ENCODE measurements at regions not wholly inside any gene's neighbourhood (a gene's known extent, or its start where the extent isn't known, plus 50 kb on each side); places are given as distances from the start of the nearest gene placed in this dataset.

DNA sequence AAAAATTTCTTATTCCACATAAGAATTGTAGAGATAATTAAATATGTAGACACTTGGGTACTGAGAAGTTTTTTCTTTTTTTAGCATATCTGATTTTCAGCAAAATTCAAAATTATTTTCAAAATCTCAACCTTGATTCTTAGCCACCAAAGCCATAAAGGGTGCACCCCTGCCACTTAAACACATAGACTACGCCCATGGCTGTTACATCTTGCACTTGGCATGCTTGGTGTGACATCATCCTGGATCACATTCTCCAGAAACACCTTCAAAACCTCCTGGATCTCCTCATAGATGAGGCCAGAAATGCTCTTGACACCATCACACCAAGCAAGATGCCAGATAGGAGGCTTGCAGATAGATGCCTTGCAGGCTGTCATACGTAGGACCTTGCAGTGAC is 89.1 kb upstream of the KLF14 start:
- peaks cover 14% of the 10 kb centered on the region for H3K27me3 Mint-ChIP-seq
- Histone ChIP-seq H3K79me2 (ENCODE audit: control insufficient read depth, insufficient read depth, low read length) (no peaks in the 10 kb centered on the region), H2AFZ (ENCODE audit: insufficient read depth, low read depth, low read length, poor library complexity, severe bottlenecking) (no peak overlapping the region), H3K4me3 (ENCODE audit: control extremely low read depth in 1 of 5, extremely low read depth in 1 of 5, insufficient read depth in 1 of 5, low read depth in 2 of 5, low read length in 4 of 5) (no peak overlapping the region), H3K9ac (ENCODE audit: low read length) (no peak overlapping the region), H3K27me3 (replicated peaks in 1 of 4; ENCODE audit: control extremely low read depth in 1 of 4, control insufficient read depth in 3 of 4, insufficient read depth in 4 of 4, low read length in 3 of 4) (no peaks in the 10 kb centered on the region), H4K20me1 (ENCODE audit: control insufficient read depth, insufficient read depth, low read length, poor library complexity, severe bottlenecking) (no peaks in the 10 kb centered on the region), H3K27ac (ENCODE audit: low read length in 2 of 2) (no peak overlapping the region), H3K4me2 (replicated peaks; ENCODE audit: low read depth, low read length, poor library complexity, severe bottlenecking) (no peak overlapping the region), H3K36me3 (replicated peaks in 1 of 2; ENCODE audit: control extremely low read depth in 1 of 2, control insufficient read depth in 1 of 2, extremely low read depth in 1 of 2, insufficient read depth in 2 of 2, low read length in 1 of 2) (no peaks in the 10 kb centered on the region), H3K9me3 (ENCODE audit: control extremely low read depth in 1 of 3, control insufficient read depth in 2 of 3, insufficient read depth in 1 of 3, low read length in 2 of 3) (peaks cover 0 to 25% (median 5%) of the 10 kb centered on the region in 3 donors), H3K4me1 (ENCODE audit: control insufficient read depth in 2 of 2, insufficient read depth in 2 of 2, low read length in 2 of 2) (no peaks in the 10 kb centered on the region)
- TF ChIP-seq EZH2 (IDR thresholded peaks at IDR 0.05; ENCODE audit: borderline replicate concordance, insufficient read depth, low read depth, low read length, poor library complexity, severe bottlenecking): no peak
- TF ChIP-seq, protein P1, sequence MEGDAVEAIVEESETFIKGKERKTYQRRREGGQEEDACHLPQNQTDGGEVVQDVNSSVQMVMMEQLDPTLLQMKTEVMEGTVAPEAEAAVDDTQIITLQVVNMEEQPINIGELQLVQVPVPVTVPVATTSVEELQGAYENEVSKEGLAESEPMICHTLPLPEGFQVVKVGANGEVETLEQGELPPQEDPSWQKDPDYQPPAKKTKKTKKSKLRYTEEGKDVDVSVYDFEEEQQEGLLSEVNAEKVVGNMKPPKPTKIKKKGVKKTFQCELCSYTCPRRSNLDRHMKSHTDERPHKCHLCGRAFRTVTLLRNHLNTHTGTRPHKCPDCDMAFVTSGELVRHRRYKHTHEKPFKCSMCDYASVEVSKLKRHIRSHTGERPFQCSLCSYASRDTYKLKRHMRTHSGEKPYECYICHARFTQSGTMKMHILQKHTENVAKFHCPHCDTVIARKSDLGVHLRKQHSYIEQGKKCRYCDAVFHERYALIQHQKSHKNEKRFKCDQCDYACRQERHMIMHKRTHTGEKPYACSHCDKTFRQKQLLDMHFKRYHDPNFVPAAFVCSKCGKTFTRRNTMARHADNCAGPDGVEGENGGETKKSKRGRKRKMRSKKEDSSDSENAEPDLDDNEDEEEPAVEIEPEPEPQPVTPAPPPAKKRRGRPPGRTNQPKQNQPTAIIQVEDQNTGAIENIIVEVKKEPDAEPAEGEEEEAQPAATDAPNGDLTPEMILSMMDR (IDR thresholded peaks at IDR 0.05): no peak
- H3K9me3 Mint-ChIP-seq (ENCODE audit: insufficient read depth): peaks cover 9% of the 10 kb centered on the region
- ATAC-seq (ENCODE audit: low read depth): no peak
- peaks cover 3% of the 10 kb centered on the region for H3K4me1 Mint-ChIP-seq
- no peak for DNase-seq
- CTCF ChIA-PET: interaction anchor here (1.3 to 1.7 kb wide), 2 partner anchors 8 to 9 kb away, joined by 3 to 5 read pairs; no protein-coding TSS in a partner anchor
- WGBS (ENCODE audit: insufficient coverage): 96% methylated on average over 2 of the region's 2 CpGs
- H3K27ac Mint-ChIP-seq: no peak overlapping the region
- no peak overlapping the region for H3K4me3 Mint-ChIP-seq
- POLR2A ChIA-PET: no interaction called here
- intact Hi-C loops (cut with micrococcal nuclease): no loop called here

- H3K4me3 ChIP-seq (ENCODE audit: control extremely low read depth in 1 of 5, extremely low read depth in 1 of 5, insufficient read depth in 1 of 5, low read depth in 2 of 5, low read length in 4 of 5): no peak overlapping the region
- H4K20me1 ChIP-seq (ENCODE audit: control insufficient read depth, insufficient read depth, low read length, poor library complexity, severe bottlenecking): no peaks in the 10 kb centered on the region
- peaks cover 5 to 28% (median 7%) of the 10 kb centered on the region in 3 donors for H3K9me3 ChIP-seq (ENCODE audit: control extremely low read depth in 1 of 3, control insufficient read depth in 2 of 3, insufficient read depth in 1 of 3, low read length in 2 of 3)
- H3K4me2 ChIP-seq (replicated peaks; ENCODE audit: low read depth, low read length, poor library complexity, severe bottlenecking): no peak overlapping the region
- no peak overlapping the region for H2AFZ ChIP-seq (ENCODE audit: insufficient read depth, low read depth, low read length, poor library complexity, severe bottlenecking)
- H3K36me3 ChIP-seq (replicated peaks in 1 of 2; ENCODE audit: control extremely low read depth in 1 of 2, control insufficient read depth in 1 of 2, extremely low read depth in 1 of 2, insufficient read depth in 2 of 2, low read length in 1 of 2): no peaks in the 10 kb centered on the region
- H3K27me3 ChIP-seq (replicated peaks in 1 of 4; ENCODE audit: control extremely low read depth in 1 of 4, control insufficient read depth in 3 of 4, insufficient read depth in 4 of 4, low read length in 3 of 4): no peaks in the 10 kb centered on the region
- H3K9ac ChIP-seq (ENCODE audit: low read length): no peak overlapping the region
- ChIA-PET CTCF (interaction anchor here (1.2 kb wide), 1 partner anchor 752 kb away, joined by 3 read pairs; no protein-coding TSS in a partner anchor), POLR2A (no interaction called here)
- Mint-ChIP-seq H3K9me3 (ENCODE audit: insufficient read depth) (peaks cover 11% of the 10 kb centered on the region), H3K27ac (no peak overlapping the region), H3K4me3 (no peak overlapping the region), H3K4me1 (peaks cover 3% of the 10 kb centered on the region), H3K27me3 (peaks cover 10% of the 10 kb centered on the region)
- intact Hi-C loops (cut with micrococcal nuclease): no loop called here
- no peak for DNase-seq
- H3K4me1 ChIP-seq (ENCODE audit: control insufficient read depth in 2 of 2, insufficient read depth in 2 of 2, low read length in 2 of 2): no peaks in the 10 kb centered on the region
- no peak for TF ChIP-seq EZH2 (IDR thresholded peaks at IDR 0.05; ENCODE audit: borderline replicate concordance, insufficient read depth, low read depth, low read length, poor library complexity, severe bottlenecking)
- TF ChIP-seq, protein P1 (IDR thresholded peaks at IDR 0.05): no peak
- ATAC-seq (ENCODE audit: low read depth): no peak
- H3K27ac ChIP-seq (ENCODE audit: low read length in 2 of 2): no peak overlapping the region
- no peaks in the 10 kb centered on the region for H3K79me2 ChIP-seq (ENCODE audit: control insufficient read depth, insufficient read depth, low read length)
These were observed 91.8 kb upstream of the KLF14 start for GRCh38 chr7:130825819-130826218.

Measured in B cell (primary cell).